ENCODE measurements at regions not wholly inside any gene's neighbourhood (a gene's known extent, or its start where the extent isn't known, plus 50 kb on each side); places are given as distances from the start of the nearest gene placed in this dataset.

DNA sequence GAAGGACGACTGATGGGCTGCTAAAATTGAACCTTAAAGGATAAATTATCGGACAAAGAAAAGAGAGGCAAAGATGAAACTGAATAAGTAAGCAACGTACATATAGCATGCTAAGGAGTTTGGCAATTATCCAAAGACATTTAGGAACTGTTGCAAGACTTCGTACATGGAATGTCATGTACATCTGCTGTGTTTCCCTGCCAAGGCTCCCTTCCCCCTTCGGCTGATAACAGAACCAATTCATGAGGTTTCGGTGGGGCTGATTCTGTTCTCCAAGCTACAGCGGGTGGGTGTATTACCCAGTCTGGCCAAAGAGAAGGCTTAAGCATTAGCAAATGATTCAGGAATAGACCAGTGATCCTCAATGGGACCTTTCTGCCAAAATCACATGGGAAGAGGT lies 190.9 kb upstream of the FREM1 start:
- Histone ChIP-seq H3K27me3 (no peaks in the 10 kb centered on the region), H3K4me1 (ENCODE audit: insufficient read depth) (peaks cover 22% of the 10 kb centered on the region), H3K79me2 (no peaks in the 10 kb centered on the region), H3K4me3 (no peak overlapping the region), H4K20me1 (ENCODE audit: insufficient read depth, poor library complexity, severe bottlenecking) (no peaks in the 10 kb centered on the region), H3K9me3 (ENCODE audit: low read depth) (no peaks in the 10 kb centered on the region), H3K4me2 (peak overlapping the region; percentile 34), H2AFZ (no peak overlapping the region), H3K36me3 (replicated peaks; ENCODE audit: insufficient read depth, low read depth) (no peaks in the 10 kb centered on the region), H3K27ac (peak overlapping the region; percentile 74), H3K9me2 (replicated peaks; ENCODE audit: insufficient read depth) (no peaks in the 10 kb centered on the region)
- TF ChIP-seq CTCF (IDR thresholded peaks at IDR 0.05; ENCODE audit: poor library complexity) (no peak), EZH2phosphoT487 (IDR thresholded peaks at IDR 0.05; ENCODE audit: low read depth, severe bottlenecking, unreplicated experiment) (no peak), EZH2 (IDR thresholded peaks at IDR 0.05; ENCODE audit: borderline replicate concordance) (no peak)
- WGBS (ENCODE audit: low lambda C conversion rate, missing lambda C conversion rate): 43% methylated on average over 7 of the region's 7 CpGs
- peak; percentile 35 for DNase-seq (ENCODE audit: low spot score)

DNA sequence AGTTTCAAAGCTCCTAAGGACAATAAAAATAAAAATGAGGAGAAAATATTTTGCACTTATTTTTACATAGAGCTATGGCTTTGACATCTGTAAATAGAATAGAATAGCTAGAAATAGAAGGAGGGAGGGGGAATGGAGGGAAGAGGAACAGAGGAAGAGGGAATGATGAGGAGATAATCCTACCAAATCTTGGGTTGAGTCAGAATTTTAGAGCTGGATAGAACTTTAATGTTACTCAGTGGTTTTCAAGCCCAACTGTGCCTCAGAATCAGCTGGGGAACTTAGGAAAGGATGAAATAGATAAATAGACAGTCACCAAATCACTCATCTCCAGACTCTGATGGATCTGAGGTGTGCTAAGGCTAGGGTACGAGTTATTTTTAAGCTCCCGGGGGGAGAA lies 190.3 kb upstream of the FREM1 start:
- WGBS (ENCODE audit: low lambda C conversion rate, missing lambda C conversion rate): 38% methylated on average over 2 of the region's 2 CpGs

DNA sequence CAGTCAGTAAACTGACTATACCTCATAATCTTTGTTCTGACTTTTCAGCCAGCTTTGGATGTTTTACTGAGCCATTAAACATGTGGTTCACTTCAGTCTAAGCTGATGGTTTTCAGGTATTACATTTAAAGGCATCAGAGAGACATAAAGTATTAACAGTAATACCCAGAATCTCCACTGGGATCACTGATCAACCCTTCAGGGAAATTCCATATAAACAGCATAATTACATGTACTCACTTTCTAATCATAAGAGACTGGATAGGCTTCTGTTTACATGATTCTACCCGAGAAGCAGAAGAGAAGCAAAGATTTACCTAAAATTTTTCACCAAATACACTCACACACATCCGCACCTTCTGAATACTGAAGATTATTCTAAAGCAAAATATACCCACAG lies 186.7 kb upstream of the FREM1 start:
- DNase-seq (ENCODE audit: low spot score): no peak
- H3K79me2 ChIP-seq: no peaks in the 10 kb centered on the region
- no peaks in the 10 kb centered on the region for H3K9me2 ChIP-seq (replicated peaks; ENCODE audit: insufficient read depth)
- no peaks in the 10 kb centered on the region for H3K9me3 ChIP-seq (ENCODE audit: low read depth)
- H3K36me3 ChIP-seq (replicated peaks; ENCODE audit: insufficient read depth, low read depth): no peaks in the 10 kb centered on the region
- no peak overlapping the region for H3K27ac ChIP-seq
- no peaks in the 10 kb centered on the region for H4K20me1 ChIP-seq (ENCODE audit: insufficient read depth, poor library complexity, severe bottlenecking)
- no peak for TF ChIP-seq EZH2phosphoT487 (IDR thresholded peaks at IDR 0.05; ENCODE audit: low read depth, severe bottlenecking, unreplicated experiment)
- no peak for TF ChIP-seq CTCF (IDR thresholded peaks at IDR 0.05; ENCODE audit: poor library complexity)
- no peak for TF ChIP-seq EZH2 (IDR thresholded peaks at IDR 0.05; ENCODE audit: borderline replicate concordance)
- peaks cover 22% of the 10 kb centered on the region for H3K4me1 ChIP-seq (ENCODE audit: insufficient read depth)
- no peaks in the 10 kb centered on the region for H3K27me3 ChIP-seq
- 57% methylated on average over 2 of the region's 2 CpGs for WGBS (ENCODE audit: low lambda C conversion rate, missing lambda C conversion rate)
- H3K4me3 ChIP-seq: no peak overlapping the region
- no peak overlapping the region for H3K4me2 ChIP-seq
- H2AFZ ChIP-seq: peak overlapping the region; percentile 1

More for the DNA sequence above, 190.3 kb upstream of the FREM1 start:
- peak overlapping the region; percentile 74 for H3K27ac ChIP-seq
- no peaks in the 10 kb centered on the region for H4K20me1 ChIP-seq (ENCODE audit: insufficient read depth, poor library complexity, severe bottlenecking)
- no peaks in the 10 kb centered on the region for H3K9me3 ChIP-seq (ENCODE audit: low read depth)
- DNase-seq (ENCODE audit: low spot score): no peak
- H3K4me2 ChIP-seq: peak overlapping the region; percentile 34
- H2AFZ ChIP-seq: no peak overlapping the region
- H3K79me2 ChIP-seq: no peaks in the 10 kb centered on the region
- no peak for TF ChIP-seq EZH2phosphoT487 (IDR thresholded peaks at IDR 0.05; ENCODE audit: low read depth, severe bottlenecking, unreplicated experiment)
- no peak for TF ChIP-seq CTCF (IDR thresholded peaks at IDR 0.05; ENCODE audit: poor library complexity)
- no peak for TF ChIP-seq EZH2 (IDR thresholded peaks at IDR 0.05; ENCODE audit: borderline replicate concordance)
- H3K9me2 ChIP-seq (replicated peaks; ENCODE audit: insufficient read depth): no peaks in the 10 kb centered on the region
- H3K4me1 ChIP-seq (ENCODE audit: insufficient read depth): peaks cover 22% of the 10 kb centered on the region
- H3K36me3 ChIP-seq (replicated peaks; ENCODE audit: insufficient read depth, low read depth): no peaks in the 10 kb centered on the region
- H3K27me3 ChIP-seq: no peaks in the 10 kb centered on the region
- no peak overlapping the region for H3K4me3 ChIP-seq
